Liver (tissue), 8 donors: ENCODE measurements at regions not wholly inside any gene's neighbourhood (a gene's known extent, or its start where the extent isn't known, plus 50 kb on each side); places are given as distances from the start of the nearest gene placed in this dataset.

Source experiments
- DNase-seq: peaks from one replicate; pipeline ENCODE4 v3.0.0-alpha.2; 2017; ENCODE audit warnings: low spot score
- H3K27ac ChIP-seq, 2 donors: one replicate each; pipeline ENCODE4 v1.7.0; 2013; ENCODE audit warnings: inconsistent platforms in 2 of 2, low read length in 2 of 2, control low read depth in 1 of 2, low read depth in 1 of 2, mild to moderate bottlenecking in 1 of 2
- H3K27me3 ChIP-seq, 4 donors: one replicate each; pipeline versions ENCODE4 v1.6.1 to v1.7.0; 2013; ENCODE audit warnings: low read length in 3 of 4, inconsistent platforms in 1 of 4, mild to moderate bottlenecking in 1 of 4, moderate library complexity in 1 of 4; ENCODE audit not compliant: control insufficient read depth in 4 of 4, insufficient read depth in 4 of 4
- H3K36me3 ChIP-seq, 4 donors: one replicate each; pipeline versions ENCODE4 v1.6.1 to v1.7.0; 2013; ENCODE audit warnings: low read length in 3 of 4, mild to moderate bottlenecking in 3 of 4, low read depth in 1 of 4, moderate library complexity in 1 of 4; ENCODE audit not compliant: control insufficient read depth in 4 of 4, insufficient read depth in 3 of 4
- H3K4me1 ChIP-seq, 4 donors: one replicate each; pipeline versions ENCODE4 v1.6.1 to v1.7.0; 2013; ENCODE audit warnings: low read length in 3 of 4, mild to moderate bottlenecking in 3 of 4, moderate library complexity in 1 of 4; ENCODE audit not compliant: control insufficient read depth in 4 of 4, insufficient read depth in 4 of 4
- H3K4me3 ChIP-seq, 3 donors: one replicate each; pipeline versions ENCODE4 v1.6.1 to v1.7.0; 2013; ENCODE audit warnings: low read length in 3 of 3, control low read depth in 1 of 3, low read depth in 1 of 3, mild to moderate bottlenecking in 1 of 3
- H3K9ac ChIP-seq, 2 donors: one replicate each; pipeline ENCODE4 v1.7.0; 2013; ENCODE audit warnings: low read length in 2 of 2, mild to moderate bottlenecking in 2 of 2, moderate library complexity in 2 of 2, control low read depth in 1 of 2, low read depth in 1 of 2
- H3K9me3 ChIP-seq, 4 donors: one replicate each; pipeline versions ENCODE4 v1.6.1 to v1.7.0; 2013; ENCODE audit warnings: low read length in 3 of 4; ENCODE audit not compliant: control insufficient read depth in 4 of 4
- FOXA1 ChIP-seq: IDR thresholded peaks from 2 replicates; pipeline ENCODE4 v1.6.1; 2016; ENCODE audit warnings: antibody characterized with exemption
- GABPA ChIP-seq, 2 donors: IDR thresholded peaks in 1 of 2; conservative IDR thresholded peaks in 1 of 2; 2 replicates each; pipeline ENCODE4 v1.6.1; 2016; ENCODE audit warnings: antibody characterized with exemption in 2 of 2, mild to moderate bottlenecking in 1 of 2, moderate library complexity in 1 of 2
- HNF4A ChIP-seq, 2 donors: conservative IDR thresholded peaks; 2 replicates each; pipeline ENCODE4 v1.6.1; 2016; ENCODE audit warnings: antibody characterized with exemption in 2 of 2, mild to moderate bottlenecking in 2 of 2
- NR2F2 ChIP-seq: IDR thresholded peaks from 2 replicates; pipeline ENCODE4 v1.6.1; 2016; ENCODE audit warnings: antibody characterized with exemption
- RAD21 ChIP-seq, 2 donors: IDR thresholded peaks; 2 replicates each; pipeline ENCODE4 v1.6.1; 2016; ENCODE audit warnings: antibody characterized with exemption in 2 of 2, mild to moderate bottlenecking in 2 of 2
- SP1 ChIP-seq: IDR thresholded peaks from 2 replicates; pipeline ENCODE4 v1.6.1; 2018; ENCODE audit warnings: antibody characterized with exemption, mild to moderate bottlenecking
- YY1 ChIP-seq: IDR thresholded peaks from 2 replicates; pipeline ENCODE4 v1.6.1; 2016; ENCODE audit warnings: antibody characterized with exemption, mild to moderate bottlenecking
- WGBS: extraction: QIAGEN DNeasy Blood & Tissue Kit; methylation state at CpG from one replicate; pipeline ENCODE4 v1.1.7; 2013; 5-methylcytosine and 5-hydroxymethylcytosine counted together
- TF ChIP-seq, protein P1 (sequence below): fragments of 150-350 bp; IDR thresholded peaks from 2 replicates; pipeline ENCODE4 v1.5.1; 2017; ENCODE audit warnings: improper control_type of control experiment, low read depth, low read length; ENCODE audit not compliant: missing input control
- TF ChIP-seq, protein P2 (sequence below): IDR thresholded peaks from 2 replicates; pipeline ENCODE4 v1.6.1; 2016; ENCODE audit warnings: antibody characterized with exemption, mild to moderate bottlenecking
- TF ChIP-seq, protein P3 (sequence below): IDR thresholded peaks from 2 replicates; pipeline ENCODE4 v1.6.1; 2016; ENCODE audit warnings: antibody characterized with exemption
- donor health status: healthy.
- donor health status: healthy.
- donor health status: healthy.
- donor health status: healthy.
- donor health status: healthy.

DNA sequence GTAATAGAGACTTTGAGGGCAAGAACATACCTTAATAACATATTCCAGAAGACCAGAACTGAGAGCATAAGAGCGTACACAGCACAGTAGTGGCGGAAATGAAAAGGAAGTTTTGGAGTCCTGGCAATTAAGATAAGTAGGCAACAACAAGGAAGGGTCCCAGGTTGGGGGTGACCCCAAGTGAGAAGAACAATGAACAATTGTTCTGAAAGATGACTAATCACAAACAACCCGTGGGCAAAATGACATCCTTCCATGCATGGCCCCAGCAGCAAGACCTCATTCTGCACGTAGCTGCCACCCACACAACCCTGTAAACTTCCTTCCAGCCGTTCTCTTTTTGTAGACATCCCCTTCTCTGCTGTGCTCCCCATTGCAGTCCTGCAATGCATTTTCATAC lies 384.4 kb upstream of the PABPC4L start:
- DNase-seq: no peak
- H3K4me1 ChIP-seq: no peaks in the 10 kb centered on the region
- no peak overlapping the region for H3K4me3 ChIP-seq
- WGBS: 55% methylated on average over 5 of the region's 5 CpGs
- H3K36me3 ChIP-seq: no peaks in the 10 kb centered on the region
- H3K9me3 ChIP-seq: no peaks in the 10 kb centered on the region
- TF ChIP-seq YY1 (no peak), NR2F2 (peak; percentile 57)
- H3K9ac ChIP-seq: no peak overlapping the region
- H3K27me3 ChIP-seq: no peaks in the 10 kb centered on the region
- H3K27ac ChIP-seq: no peak overlapping the region

DNA sequence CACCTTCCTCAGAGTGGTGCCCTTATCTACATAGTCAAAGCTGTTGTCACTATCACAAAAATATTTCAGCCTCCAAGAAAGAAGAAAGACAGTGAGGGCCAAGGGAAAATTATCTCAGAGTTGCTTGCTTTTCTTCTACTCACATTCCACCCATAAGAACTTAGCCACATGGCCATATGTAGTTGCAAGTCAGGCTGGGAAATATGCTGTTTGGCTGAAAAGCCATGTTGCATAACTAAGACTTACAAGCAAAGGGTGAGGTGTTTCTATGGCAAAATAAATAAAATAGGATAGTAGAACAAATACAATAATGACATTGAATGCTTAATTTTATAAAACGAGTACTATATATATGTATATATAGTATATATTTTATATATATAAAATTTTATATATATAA lies 365.9 kb upstream of the PABPC4L start:
- H3K9ac ChIP-seq: no peak overlapping the region
- H3K4me1 ChIP-seq: no peaks in the 10 kb centered on the region
- H3K9me3 ChIP-seq: no peaks in the 10 kb centered on the region
- no peak overlapping the region for H3K27ac ChIP-seq
- DNase-seq: no peak
- H3K36me3 ChIP-seq: no peaks in the 10 kb centered on the region
- TF ChIP-seq HNF4A (conservative IDR thresholded peaks at IDR 0.05) (no peak), RAD21 (IDR thresholded peaks at IDR 0.05) (no peak), GABPA (IDR thresholded peaks at IDR 0.05 in 1 of 2, conservative IDR thresholded peaks at IDR 0.05 in 1 of 2) (no peak), SP1 (no peak), FOXA1 (no peak), YY1 (no peak)
- TF ChIP-seq, protein P1, sequence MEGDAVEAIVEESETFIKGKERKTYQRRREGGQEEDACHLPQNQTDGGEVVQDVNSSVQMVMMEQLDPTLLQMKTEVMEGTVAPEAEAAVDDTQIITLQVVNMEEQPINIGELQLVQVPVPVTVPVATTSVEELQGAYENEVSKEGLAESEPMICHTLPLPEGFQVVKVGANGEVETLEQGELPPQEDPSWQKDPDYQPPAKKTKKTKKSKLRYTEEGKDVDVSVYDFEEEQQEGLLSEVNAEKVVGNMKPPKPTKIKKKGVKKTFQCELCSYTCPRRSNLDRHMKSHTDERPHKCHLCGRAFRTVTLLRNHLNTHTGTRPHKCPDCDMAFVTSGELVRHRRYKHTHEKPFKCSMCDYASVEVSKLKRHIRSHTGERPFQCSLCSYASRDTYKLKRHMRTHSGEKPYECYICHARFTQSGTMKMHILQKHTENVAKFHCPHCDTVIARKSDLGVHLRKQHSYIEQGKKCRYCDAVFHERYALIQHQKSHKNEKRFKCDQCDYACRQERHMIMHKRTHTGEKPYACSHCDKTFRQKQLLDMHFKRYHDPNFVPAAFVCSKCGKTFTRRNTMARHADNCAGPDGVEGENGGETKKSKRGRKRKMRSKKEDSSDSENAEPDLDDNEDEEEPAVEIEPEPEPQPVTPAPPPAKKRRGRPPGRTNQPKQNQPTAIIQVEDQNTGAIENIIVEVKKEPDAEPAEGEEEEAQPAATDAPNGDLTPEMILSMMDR: no peak
- TF ChIP-seq, protein P2, sequence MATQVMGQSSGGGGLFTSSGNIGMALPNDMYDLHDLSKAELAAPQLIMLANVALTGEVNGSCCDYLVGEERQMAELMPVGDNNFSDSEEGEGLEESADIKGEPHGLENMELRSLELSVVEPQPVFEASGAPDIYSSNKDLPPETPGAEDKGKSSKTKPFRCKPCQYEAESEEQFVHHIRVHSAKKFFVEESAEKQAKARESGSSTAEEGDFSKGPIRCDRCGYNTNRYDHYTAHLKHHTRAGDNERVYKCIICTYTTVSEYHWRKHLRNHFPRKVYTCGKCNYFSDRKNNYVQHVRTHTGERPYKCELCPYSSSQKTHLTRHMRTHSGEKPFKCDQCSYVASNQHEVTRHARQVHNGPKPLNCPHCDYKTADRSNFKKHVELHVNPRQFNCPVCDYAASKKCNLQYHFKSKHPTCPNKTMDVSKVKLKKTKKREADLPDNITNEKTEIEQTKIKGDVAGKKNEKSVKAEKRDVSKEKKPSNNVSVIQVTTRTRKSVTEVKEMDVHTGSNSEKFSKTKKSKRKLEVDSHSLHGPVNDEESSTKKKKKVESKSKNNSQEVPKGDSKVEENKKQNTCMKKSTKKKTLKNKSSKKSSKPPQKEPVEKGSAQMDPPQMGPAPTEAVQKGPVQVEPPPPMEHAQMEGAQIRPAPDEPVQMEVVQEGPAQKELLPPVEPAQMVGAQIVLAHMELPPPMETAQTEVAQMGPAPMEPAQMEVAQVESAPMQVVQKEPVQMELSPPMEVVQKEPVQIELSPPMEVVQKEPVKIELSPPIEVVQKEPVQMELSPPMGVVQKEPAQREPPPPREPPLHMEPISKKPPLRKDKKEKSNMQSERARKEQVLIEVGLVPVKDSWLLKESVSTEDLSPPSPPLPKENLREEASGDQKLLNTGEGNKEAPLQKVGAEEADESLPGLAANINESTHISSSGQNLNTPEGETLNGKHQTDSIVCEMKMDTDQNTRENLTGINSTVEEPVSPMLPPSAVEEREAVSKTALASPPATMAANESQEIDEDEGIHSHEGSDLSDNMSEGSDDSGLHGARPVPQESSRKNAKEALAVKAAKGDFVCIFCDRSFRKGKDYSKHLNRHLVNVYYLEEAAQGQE: no peak
- no peaks in the 10 kb centered on the region for H3K27me3 ChIP-seq
- WGBS: 77% methylated on average over 1 of the region's 1 CpG
- no peak overlapping the region for H3K4me3 ChIP-seq

DNA sequence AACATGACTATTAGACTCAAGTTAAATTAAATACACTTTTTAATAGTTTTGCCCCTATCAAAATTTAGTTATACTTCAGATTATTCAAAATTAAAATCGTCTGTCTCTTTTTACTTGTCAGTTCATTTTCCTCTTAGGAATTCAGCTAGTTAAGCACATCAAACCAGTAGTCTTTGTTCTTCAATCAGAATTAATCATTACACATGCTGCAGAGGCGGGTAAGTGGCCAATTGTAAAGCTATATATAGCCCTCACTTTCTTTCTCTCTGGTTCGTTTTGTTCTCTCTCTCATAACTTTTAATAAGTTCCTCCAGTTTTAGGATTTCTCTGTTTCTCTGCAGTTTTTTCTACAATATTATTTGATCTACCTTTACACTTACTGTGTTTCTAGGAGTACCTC lies 359.1 kb upstream of the PABPC4L start:
- Histone ChIP-seq H3K36me3 (no peaks in the 10 kb centered on the region), H3K27ac (no peak overlapping the region), H3K9ac (no peak overlapping the region), H3K4me3 (no peak overlapping the region), H3K27me3 (no peaks in the 10 kb centered on the region), H3K9me3 (no peaks in the 10 kb centered on the region), H3K4me1 (no peaks in the 10 kb centered on the region)
- DNase-seq: no peak
- TF ChIP-seq YY1 (no peak), RAD21 (IDR thresholded peaks at IDR 0.05) (no peak)
- TF ChIP-seq, protein P3, sequence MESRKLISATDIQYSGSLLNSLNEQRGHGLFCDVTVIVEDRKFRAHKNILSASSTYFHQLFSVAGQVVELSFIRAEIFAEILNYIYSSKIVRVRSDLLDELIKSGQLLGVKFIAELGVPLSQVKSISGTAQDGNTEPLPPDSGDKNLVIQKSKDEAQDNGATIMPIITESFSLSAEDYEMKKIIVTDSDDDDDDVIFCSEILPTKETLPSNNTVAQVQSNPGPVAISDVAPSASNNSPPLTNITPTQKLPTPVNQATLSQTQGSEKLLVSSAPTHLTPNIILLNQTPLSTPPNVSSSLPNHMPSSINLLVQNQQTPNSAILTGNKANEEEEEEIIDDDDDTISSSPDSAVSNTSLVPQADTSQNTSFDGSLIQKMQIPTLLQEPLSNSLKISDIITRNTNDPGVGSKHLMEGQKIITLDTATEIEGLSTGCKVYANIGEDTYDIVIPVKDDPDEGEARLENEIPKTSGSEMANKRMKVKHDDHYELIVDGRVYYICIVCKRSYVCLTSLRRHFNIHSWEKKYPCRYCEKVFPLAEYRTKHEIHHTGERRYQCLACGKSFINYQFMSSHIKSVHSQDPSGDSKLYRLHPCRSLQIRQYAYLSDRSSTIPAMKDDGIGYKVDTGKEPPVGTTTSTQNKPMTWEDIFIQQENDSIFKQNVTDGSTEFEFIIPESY: no peak
- WGBS: 33% methylated on average over 3 of the region's 3 CpGs
